DMS 273 (cell line): ENCODE measurements at regions not wholly inside any gene's neighbourhood (a gene's known extent, or its start where the extent isn't known, plus 50 kb on each side); places are given as distances from the start of the nearest gene placed in this dataset.

Experiments used
- DNase-seq: peaks from one replicate; lab custom pipeline; 2025; ENCODE audit not compliant: unreplicated experiment; lab: John Stamatoyannopoulos, UW

DNA sequence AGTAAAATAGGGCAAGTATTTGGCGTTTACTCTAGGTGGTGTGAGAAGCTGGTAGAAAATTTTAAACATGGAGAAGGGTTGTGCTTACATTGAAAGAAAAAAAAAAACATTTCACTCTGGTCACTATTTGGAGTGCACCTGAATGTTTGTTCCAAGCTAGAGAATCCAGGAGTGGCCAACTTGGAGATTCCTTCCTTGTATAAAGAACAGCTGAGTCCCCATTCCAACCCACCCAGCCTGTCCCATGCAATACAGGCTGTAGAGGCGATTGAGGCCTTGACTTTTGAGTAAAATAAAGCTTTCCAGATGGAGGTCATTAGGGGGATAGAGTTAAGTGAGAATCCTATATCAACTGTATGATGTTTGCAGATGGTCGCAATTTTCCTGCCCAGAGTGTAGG lies 203.8 kb upstream of the SYT4 start:
- DNase-seq, result no peak

DNA sequence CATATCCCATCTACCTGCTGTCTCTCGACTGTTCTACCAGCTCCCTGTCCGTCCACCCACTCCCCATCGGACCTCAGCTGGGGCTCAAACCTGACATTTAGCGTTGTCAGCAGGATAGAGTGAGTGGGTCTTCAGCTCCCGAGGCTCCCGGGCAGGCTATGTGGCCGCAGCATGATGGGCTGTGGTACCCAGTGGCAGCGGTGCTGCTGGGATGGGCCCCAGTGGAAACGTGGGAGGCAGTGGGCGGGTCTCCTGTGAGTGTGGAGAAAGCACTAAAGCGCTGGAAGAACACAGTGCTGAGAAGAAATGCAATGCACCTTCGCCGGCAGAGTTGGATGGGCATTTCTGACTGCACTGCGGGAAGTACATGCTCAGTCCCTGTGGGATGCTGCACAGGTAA lies 204.8 kb upstream of the SYT4 start:
- no peak for DNase-seq

DNA sequence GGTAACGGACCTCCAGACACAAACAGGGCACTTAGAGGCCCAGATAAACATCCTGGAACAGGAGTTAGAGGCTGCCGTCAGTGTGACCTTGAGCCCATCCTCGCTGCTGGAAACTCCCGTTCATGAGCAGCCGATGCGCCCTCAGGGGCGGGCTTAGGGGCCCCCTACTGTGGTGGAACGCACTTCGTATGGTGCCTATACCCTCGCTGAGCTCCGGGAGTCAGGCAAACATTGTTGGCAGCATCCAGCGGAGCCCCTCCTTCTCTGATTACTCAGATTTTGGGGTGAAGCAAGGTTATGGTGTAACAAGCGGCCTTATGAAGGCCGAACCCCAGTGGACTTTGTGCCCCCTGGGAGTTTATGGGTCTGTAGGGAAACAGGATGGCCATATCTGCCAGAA lies 205.3 kb upstream of the SYT4 start:
- DNase-seq, result no peak

DNA sequence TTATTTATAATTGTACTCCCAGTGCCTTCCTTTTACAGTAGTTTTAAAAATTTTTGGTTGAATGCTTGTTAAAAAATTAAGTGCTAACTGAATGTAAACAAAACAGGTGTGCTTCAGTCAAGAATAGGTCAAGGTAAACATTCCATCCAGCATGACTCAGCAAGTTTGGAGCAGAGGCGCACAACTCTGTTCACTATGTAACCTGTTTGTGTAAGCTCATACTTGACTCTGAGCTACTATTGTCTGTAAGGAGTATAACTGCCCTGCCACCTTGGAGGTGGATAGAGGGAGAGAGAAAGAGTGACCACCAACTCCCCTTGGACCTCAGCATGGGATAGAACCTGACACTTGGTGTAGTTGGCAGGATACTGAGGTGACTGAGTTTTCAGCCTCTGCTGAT lies 207.4 kb upstream of the SYT4 start:
- DNase-seq, result no peak

DNA sequence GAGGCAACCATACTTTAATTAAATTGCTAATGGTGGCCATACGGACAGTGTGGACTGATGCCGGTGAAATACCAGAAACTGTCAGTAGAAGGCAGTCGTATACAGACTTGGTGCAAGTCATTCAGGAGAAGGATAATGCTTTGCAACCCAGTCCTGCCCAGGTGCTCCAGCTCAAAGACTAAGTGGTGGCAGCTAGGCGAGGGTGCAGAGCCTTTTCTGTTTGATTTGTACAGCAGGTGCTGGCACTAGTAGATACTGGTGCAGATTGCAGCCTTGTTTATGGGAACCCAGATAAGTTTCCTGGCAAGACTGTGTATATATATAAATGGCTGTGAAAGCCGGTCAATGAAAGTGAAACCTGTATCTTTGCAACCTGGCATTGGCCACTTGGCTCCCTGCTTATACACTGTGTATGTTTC lies 208.3 kb upstream of the SYT4 start:
- DNase-seq, result no peak

DNA sequence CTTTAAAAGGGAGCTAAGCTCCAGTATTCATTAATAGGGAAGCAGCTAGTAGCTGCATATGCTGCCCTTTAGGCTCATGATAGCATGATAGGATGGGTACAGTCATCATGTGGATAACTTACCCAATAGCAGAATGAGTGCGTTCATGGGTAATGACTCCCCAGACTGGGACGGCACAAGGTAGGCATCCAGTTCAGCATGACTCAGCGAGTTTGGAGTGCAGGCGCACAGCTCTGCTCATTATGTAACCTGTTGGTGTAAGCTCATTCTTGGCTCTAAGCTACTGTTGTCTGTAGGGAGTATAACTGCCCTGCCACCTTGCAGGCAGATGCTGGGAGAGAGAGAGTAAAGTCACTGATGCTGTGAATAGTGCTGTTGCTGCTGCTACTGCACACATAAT lies 209.2 kb upstream of the SYT4 start:
- DNase-seq, result peak; percentile 21

DNA sequence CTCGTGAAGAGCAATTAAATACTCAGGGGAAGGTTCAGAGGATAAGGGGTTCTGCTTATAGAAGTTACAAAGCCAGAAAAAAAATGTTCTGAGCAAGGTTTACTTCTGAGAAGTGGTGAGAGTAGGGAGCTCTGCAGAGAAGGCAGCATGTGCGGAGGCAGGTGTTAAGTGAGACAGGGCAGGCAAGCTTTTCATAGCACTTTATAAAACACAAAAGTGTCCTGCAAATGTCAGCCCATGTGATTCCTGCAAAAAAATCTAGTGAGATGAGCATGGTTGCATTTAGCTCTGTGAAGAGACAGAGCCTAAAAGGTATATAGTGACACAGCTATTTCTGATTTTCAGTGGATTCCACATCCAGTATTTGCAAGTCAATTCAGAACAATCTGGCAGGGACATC lies 223.8 kb upstream of the SYT4 start:
- DNase-seq, result no peak

DNA sequence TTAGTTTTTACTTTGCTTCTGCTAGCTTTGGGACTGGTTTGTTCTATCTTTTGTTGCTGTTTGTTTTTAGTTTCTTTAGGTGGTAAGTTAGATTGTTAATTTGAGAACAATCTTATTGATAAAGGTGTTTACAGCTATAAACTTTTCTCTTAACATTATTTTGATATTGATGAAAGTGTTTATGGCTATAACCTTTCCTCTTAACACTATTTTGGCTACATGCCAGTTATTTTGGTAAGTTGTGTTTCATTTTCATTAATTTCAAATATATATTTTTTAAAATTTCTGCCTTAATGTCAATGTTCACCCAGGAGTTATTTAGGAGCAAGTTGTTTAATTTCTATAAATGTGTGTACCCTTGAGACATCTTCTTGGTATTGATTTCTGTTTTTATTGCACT lies 229.6 kb upstream of the SYT4 start:
- no peak for DNase-seq

DNA sequence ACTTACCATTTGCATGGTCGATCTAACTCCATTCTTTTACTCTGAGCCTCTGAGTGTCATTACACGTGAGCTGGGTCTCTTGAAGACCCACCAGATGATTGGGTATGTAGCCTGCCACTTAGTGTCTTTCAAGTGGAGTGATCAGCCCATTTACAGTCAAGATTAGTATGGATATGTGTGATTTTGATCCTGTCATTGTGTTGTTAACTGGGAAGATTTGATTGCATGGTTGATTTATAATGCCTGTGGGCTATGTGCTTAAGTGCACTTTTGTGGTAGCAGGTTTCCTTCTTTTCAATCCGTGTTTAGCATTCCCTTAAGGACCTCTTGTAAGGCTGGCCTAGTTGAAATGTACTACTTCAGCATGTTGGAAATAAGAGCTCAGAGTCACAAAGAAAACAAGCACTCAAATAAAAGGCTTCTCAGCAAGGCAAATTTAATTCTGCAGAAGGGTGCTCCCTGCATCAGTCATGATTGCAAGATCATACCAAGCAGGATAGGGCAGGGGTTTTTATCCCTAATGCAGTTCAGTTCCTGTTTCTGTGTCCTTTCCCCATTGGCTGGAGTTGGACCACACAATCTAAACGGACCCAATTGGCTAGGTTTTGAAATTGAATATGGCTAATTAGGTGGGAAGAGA lies 230.7 kb upstream of the SYT4 start:
- no peak for DNase-seq

DNA sequence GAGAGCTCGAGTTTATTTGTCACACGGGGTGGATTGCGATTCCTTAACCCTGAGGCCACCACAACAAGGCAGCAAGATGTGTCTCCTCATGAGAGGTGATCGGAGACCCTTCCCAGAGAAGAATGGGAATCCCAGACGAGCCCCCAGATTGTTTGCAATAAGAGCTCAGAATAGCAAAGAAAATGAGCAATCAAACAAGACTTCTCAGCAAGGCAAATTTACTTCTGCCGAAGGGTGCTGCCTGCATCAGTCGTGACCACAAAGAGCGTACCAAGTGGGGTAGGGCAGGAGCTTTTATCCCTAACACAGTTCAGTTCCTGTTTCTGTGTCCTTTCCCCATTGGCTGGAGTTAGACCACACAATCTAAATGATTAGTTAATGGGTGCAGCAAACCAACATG lies 237.5 kb upstream of the SYT4 start:
- no peak for DNase-seq

DNA sequence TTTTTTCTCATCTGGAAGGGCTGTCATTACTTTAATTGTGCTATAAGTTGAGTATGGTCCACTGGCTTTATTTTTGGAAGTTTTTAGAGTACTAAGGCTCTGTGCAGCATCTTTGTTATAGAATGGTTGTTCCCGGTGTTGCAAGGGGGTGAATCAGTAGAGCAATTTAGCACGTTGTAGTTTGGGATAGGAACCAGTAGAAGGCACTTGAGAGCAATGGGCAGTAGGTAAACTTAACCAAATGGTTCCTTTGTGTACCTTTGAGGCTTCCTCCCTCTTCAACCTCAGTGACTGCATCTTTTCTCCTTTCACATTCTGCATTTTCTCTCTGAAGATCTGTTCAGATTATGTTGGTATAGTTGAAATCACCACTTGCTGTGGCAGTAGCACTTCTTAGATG lies 238.2 kb upstream of the SYT4 start:
- DNase-seq, result no peak

DNA sequence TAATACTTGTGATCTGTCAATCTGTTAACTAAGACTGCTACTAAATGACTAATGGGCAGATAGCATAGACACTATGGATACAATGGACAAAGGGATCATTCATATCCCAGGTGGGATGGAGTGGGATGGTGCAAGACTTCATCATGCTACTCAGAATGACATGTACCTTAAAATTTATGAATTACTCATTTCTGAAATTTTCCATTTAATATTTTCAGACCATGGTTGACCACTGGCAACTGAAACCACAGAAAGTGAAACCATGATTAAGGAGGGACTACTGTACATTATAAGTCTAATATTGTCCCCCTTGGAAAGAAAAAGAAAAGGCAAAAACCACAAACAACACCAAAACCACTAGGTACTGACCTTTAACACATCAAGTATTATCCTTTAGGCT lies 247.0 kb upstream of the SYT4 start:
- DNase-seq, result no peak

DNA sequence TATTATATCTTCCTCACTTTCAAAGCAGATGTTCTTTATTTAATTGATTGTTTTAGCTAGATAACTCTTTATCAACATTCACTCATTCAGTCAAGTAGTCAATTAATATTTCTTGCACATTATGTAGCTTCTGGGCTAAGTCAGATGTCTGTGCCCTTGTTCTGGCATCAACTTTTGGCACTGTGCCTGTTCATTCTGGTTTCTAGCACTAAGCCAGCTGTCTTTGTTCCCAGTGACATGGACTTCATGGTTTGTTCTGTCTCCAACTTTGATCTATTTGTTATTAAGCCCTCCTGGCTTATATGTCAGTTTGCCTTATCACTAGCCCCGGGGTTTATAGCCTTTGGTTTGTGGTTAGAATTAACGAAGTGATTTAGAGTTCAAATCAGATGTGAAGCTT lies 247.9 kb upstream of the SYT4 start:
- peak; percentile 15 for DNase-seq

DNA sequence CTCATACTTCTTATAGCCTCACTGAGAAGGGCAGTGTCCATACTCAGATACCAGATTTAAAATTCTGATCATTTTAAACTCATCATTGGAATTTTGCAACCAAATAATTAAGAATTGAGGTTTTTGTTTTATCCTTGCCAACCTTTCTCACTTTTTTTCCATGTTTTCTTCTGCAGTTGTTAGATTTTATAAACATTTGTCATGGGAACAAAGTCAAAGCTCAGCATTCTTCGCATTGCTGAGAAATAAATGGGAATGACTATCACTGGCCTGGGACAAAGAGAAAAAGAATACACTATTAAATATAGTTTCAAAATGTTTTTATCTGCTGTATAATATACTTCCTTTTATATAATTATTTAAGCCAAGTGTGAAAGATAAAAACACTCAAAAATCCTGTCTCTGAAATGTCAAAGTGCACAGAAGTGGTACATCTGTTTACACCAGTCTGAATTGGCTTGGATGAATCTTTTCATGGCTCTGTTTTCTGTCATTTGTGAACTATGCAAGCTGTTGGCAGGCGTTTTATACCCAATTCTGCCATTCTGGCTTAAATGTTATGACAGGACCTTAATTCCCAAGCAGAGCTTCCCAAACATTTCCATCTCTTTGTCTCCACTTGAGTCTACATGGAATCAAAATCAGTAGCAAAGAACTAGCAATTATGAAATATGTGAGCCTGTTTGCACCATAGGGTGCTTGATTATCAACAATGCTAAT lies 249.3 kb upstream of the SYT4 start:
- DNase-seq, result no peak

DNA sequence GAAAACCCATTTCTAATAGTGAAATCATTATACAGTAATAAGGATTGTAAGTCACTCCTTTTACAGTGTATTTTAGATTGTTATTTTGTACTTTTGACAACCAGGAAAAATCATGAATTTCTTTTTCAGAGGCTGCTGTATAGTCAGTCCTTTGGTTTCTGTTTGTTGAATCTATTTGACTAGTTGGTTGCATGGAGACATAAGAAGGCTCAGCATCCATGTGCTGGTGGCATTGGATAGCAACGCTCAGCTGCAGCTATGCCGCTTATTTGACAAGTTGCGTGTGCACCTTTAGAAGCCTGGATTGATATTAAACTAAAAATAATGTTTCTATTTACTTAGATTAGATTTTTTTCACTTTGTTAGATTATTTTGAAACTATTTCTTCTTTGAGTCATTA lies 254.1 kb upstream of the SYT4 start:
- DNase-seq, result no peak

DNA sequence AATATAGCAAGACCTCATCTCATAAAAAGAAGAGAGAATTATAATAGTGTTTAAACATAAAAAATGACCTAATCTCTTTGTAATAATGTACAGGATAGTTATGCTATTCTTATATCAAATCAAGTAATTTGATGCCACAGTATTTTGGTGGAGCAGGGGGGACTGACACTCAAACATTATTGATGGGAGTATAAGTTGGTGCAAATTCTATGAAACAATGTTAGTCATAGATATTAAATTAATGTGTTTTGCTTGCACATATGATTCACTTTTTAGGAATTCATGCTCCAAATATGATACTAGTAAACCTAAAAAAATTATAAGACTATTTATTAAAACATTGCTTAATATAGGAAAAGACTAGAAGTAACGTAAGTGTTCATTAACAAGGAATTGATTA lies 256.1 kb upstream of the SYT4 start:
- no peak for DNase-seq

DNA sequence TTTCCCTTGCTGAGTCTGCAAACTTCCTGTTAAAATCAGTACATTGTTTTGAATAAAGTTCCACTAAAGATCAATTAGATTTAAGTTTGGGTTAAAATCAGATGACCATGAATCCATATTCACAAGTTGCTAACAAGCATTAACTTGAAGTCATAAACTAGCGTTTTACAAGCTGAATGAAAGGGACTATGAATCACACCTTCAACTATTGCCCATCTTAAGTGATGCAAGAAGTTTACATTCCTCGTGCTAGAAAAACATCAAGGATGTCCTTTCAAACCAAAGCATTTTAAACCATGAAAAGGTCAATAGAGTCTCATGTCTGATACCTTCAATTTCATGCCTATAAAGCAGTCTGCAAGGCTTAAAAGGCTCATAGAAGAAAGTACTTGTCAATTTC lies 257.2 kb upstream of the SYT4 start:
- DNase-seq, result no peak

DNA sequence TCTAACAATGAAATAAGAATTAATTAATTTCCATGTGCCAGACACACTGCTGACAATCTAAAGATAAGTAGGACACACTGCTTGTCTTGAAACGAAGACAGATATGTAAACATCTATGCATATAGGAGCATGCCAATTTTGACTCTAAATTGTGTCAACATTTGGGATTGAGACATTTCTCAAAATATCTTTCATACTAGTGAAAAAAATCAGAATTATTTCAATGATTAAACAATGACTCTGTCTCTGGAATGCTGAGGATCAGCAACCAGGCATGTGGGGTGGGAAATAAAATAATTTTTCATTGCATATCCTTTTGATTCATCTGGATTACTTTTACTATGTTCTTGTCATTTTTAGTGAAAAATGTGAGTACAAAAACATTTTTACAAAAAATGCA lies 262.6 kb upstream of the SYT4 start:
- DNase-seq, result no peak

DNA sequence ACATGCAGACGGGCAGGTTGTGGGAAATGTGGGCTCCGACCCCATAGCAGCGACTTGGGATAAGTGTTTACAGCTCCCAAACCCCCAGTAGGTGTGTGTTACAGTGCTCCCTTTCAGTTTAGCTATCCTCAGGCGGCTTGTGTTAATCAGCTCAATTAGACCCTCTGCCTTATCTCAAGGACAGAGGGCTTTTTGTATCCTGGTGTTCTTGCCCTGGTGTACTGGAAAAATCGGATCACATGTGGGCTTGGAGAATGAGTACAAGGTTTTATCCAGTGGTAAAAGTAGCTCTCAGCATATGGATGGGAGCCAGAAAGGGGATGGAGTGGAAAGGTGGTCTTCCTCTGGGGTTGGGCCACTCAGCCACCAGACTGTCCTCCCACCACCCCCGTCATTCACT lies 264.7 kb upstream of the SYT4 start:
- DNase-seq, result no peak

DNA sequence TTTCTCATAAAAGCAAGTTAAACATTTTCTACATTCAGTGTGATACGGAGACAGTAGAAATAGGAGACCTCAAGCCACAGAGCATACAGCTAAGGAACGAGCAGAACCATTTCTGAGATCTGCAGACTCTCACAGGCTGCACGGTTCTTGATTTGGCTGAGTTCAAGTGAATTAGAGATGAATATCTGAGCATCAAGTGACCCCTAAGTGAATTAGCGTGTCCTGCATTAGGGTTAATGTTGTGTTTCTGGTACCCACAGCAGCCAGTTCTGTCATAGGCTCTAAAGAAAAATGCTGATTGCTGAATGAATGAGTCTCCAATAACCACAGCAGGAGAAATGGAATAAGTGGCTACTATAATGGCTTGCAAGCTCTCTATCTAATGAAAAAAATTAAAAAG lies 265.9 kb upstream of the SYT4 start:
- DNase-seq, result no peak

DNA sequence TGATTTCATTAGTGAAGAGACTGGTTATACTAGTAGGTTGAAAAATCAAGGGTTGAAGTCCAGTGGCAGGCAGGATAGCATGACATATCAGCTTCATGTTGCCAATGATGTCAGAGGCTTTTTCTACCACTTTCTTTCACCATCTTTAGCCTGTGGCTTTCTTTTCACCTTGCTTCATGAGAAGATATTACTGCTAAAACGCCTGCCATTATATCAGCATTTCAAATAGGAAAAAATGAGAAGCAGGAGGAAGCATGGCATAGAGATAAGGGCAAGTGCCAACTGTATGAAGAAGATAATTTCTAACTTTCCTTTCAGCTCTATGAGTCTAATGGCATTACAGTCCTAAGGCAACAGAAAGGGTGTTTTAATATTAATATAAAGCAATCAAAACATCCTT lies 270.2 kb upstream of the SYT4 start:
- no peak for DNase-seq

DNA sequence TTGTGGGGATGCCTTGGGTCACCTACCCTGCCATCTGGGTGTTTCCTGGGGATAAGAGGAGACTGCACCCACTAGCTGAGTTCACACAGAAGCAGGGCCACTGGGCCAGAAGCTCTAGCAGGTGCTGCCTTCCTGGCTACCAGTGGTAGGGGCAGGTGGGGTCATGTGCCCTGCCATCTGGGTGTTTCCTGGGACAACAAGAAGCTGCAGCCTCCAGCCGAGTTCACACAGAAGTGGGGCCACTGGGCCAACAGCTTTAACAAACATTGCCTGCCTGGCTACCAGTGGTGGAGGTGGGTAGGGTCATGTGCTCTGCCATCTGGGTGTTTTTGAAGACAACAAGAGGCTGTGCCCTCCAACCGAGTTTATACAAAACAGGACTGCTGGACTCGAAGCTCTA lies 282.2 kb upstream of the SYT4 start:
- DNase-seq, result peak; percentile 17

DNA sequence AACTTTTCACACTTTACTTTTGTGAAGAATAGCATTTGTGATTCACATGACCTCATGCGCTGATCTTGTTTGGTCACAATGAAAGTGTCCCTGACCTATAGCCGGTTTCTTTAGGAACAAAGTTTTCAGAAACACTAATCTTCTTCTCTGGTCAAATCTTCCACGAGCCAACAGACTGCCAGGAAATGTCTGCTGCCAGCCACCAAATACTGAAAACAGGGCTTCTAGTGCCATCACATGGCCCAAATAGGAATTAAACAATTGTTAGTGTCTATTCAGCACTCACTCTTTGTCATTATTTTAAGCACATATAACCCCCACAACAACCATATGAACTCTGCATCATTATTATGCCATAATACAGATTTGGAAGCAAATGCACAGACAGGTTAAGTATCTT lies 286.5 kb upstream of the SYT4 start:
- peak; percentile 66 for DNase-seq
